ENCODE measurements at regions not wholly inside any gene's neighbourhood (a gene's known extent, or its start where the extent isn't known, plus 50 kb on each side); places are given as distances from the start of the nearest gene placed in this dataset.

DNA sequence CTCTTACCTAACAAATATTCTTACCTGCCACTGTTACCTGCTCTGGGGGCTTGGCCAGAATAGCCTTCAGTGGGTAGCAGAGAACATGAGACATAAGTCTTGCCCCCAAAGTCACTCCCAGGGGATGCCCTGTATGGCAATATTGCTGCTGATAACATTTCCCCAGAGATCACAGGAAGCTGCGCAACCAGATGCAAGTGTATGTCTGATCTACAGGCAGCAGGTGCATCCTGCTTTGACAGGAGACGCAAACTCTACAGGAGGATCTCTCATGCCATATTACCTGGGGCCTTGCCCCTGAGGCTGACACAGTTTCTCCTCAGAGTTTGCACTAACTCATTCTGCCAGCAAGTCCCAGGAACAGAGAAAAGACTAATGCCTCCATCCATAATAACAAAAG lies 174.4 kb upstream of the LPP start:
- no peak for DNase-seq

- no peak for DNase-seq
These were observed 173.1 kb upstream of the LPP start for GRCh38 chr3:187980861-187981260.

DNA sequence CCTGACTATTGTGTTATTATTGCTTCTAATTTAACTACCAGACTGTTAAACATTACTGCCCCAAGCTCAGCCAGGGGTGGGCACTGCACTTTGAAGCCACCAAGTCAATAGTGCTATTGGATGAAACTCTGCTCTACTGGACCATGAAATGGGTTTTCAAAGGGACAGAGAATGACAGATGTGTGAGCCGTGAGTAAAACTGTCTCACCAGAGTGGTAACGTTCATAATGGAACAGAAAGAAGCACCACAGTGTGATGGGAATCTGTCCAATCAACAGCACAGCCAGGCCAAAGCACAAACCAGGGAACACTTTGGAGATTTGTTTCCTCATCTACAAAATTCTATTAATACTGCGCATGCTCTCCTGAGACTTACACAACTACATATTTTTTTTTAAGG lies 171.8 kb upstream of the LPP start:
- DNase-seq: no peak

DNA sequence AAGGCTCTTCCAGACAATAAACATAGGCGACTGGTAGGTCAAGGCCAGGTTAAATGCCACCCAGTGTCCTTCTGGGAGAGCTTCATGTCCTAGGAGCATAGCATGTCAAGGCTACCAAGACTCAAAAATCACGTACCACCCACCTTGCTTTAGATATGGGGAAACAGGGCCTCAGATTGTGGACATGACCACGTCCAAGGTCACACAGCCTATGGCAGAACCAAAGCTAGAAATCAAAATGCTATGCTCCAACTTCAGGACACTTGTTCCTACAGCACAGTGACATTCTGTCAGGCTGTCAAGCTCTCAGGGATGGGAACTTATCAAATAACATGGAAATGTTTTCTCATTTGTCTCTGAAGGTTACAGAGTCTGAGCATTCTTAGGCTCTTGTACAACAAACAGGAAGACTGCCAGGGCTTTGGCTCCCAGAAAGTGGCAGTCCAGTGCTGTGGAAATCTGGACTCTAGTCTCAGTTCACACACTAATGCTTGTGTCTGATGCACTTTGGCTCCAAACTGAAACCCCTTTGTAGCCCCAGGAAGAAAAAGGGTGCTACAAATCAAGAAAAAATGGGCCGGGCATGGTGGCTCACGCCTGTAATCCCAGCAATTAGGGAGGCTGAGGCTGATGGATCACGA lies 170.4 kb upstream of the LPP start:
- DNase-seq: no peak

DNA sequence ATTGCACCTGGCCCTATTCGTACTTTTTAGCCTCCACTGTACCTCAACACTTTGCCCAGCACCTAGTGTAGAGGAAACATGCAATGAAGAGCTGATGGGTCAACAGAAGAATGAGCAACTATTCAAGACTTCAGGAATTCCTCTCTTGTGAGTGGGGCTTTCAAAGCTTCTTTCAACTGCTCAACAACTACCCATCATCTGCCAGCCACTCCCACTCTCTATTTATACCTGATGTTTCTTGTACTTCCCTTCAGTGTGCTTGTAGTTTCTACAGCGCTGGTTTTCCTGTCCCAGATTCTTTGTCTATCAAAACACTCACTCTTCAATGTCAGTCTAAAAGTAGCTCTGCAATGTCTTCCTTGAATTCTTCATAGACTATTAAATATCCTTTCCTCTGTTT lies 168.3 kb upstream of the LPP start:
- DNase-seq: no peak

DNA sequence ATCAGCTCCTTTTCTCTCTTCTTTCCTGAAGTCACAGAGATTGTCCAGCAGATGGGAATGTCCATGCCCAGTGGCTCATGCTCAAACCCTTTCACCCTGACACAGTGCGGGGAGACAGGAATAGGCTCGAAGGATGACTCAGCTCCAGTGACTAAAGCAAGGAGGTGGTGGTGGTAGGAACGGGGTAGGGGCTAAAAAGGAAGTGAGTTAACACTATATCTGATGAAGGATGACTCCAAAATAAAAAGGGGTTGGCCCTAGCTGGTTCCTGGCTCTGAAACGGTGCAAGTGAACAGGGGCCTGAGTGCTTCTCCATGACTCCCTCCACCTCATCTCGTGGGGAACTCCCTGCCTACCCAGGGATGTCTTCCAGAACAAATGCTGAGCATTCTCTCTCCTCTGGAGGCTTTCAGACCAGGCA lies 167.4 kb upstream of the LPP start:
- peak; percentile 54 for DNase-seq

DNA sequence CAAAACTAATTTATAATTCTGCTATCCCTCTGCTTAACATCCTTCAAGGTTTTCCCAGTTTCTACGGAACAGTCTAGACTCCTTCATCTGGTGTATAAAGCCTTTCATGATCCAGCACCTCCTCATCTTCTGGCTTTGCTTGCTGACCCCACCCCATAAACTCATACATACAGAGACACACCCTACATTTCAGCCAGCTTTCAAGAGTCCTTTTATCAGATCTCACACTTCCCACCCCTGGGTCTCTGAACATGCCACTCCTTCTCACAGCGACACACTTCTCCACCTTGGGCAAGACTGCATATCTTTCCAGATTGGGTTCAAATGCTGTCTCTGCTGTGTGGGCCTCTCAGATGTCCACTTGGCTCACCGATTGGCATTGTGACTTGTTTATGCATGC lies 166.8 kb upstream of the LPP start:
- no peak for DNase-seq

GRCh38 chr3:187987924-187988323 lies 166.0 kb upstream of the LPP start:
- peak; percentile 74 for DNase-seq

DNA sequence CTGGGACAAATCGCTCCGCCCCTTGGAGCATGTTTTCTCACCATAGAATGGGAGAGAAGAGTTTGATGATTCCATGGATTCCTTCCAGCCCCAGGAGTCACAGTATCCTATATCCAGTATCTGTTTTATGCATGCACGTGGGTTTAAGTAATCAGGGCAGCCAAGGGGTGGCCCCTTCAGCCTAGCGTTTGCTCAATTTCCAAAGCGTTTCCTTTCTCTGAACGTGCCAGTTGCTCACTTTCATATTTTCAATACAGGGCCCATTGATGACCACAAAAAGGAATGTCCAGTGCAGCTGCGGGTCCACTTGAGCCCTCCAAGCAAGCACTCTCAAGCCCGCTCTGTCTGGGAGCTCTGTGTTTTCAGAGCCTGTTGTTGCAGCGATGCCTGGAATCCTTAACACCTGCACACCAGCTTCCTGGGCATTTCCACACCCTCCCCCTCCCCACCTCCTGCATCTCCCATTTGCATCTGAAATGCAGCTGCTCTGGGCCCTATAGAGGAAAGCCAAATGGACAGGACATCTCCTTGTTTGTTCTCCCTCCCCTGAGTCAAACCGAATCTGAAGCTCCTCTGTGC lies 164.3 kb upstream of the LPP start:
- DNase-seq: no peak

GRCh38 chr3:187992609-187993008 lies 161.3 kb upstream of the LPP start:
- DNase-seq: no peak

DNA sequence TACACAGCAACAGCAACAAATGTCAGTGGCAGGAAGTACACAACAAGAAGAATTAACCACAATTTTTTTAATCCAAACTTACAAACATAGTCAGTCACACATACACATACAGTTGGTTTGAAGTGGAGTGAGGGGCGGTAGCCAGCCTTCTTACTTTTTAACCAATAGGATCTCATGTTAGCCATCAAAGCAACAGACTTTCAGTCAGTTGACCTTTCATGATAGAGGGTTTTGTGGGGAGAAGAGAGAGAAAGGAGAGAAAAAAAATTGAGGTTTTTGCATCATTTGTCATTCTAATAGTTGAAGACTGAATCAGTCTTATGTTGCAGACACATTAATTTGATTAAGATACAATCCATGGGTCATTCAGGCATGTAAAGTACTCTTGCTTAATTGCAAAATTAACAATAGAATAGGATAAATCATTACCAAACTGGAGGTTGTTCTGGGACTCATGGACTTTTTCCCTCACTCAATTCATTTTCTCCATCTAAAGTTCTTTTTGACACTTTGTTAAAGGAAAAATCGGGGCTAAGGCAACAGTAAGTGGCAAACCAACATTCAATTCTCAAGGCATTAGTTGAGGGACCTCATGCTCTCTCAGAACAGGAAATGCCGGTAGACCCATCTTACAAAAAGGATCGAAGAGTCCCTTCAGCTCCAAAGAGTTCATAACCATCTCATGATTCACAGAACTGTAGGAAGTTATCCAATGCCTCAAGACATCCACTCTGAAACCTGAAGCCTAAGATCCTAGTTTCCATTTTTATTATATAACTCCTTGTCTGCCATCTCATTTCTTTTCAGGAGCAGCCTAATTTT lies 159.5 kb upstream of the LPP start:
- no peak for DNase-seq

- no peak for DNase-seq
These were observed 158.9 kb upstream of the LPP start for GRCh38 chr3:187995043-187995400.

GRCh38 chr3:187995667-187996066 lies 158.3 kb upstream of the LPP start:
- no peak for DNase-seq

GRCh38 chr3:187996609-187997008 lies 157.3 kb upstream of the LPP start:
- DNase-seq: no peak

DNA sequence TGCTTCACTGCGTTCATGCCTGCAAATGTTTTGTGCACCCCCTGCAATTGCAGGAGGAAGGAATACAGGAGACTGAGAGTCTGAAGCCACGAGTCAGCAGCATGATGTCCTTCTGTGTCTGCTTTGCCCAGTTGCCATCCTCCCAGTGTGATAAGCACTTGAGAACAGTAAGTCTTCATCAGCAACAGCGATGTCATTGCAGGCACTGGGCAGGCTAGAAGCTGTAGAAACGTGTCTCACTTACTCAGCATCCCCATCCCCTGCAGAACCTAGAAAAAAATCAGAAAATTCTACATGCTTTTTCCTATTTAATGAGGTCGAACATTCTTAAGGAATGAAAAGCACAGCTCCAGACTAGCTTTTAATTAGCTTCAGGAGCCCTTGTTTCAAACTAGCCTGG lies 156.5 kb upstream of the LPP start:
- no peak for DNase-seq

DNA sequence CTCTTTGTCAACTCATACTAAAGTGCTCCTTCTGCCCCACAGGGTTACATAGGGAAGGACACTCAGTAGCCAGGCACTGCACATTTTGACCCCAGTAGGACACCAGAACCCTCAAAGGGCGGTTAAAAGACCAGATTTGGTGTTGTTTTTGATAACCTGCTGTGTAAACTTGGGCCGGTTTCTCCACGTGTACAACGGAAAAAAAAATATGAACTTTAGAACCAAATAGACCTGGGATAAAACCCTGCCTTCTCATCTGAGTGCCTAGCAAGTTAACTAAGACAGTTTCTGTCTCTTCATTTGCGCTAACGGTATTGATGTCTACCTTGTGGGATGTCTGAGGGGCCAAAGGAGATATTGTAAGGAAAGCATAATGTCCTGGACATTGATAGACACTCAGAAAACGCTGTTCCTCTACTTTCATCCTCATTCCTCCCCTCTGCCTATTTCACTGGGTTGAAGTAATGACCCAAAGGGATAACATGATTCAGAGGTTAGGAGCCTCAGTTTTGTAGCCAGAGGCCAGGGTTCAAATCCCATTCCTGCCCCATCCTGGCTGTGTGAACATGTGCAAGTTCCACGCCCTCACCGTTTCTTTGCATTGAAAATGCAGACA lies 155.9 kb upstream of the LPP start:
- DNase-seq: no peak

- no peak for DNase-seq
These were observed 155.3 kb upstream of the LPP start for GRCh38 chr3:187998611-187999010.

DNA sequence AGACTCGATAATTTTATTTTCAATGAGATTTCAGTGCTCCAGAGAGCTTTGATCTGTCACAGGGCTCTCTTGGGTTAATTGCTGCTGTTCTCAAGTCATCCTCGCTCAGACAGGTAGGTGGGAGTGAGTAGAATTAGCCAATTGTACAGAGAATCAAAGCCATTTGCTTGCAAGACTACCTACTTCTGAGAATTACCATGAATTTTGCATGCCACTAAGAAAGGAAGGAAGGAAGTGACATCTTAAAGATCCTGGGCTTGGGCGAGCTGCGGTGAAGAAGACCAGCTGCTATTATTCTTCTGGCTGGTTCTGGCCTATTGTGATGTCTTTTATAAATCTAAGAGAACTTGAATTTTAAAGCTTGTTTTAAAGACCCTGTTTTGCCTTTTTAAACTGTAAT lies 154.1 kb upstream of the LPP start:
- peak; percentile 31 for DNase-seq

- no peak for DNase-seq
These were observed 153.5 kb upstream of the LPP start for GRCh38 chr3:188000361-188000861.

- DNase-seq: no peak
These were observed 152.9 kb upstream of the LPP start for GRCh38 chr3:188001093-188001492.

- no peak for DNase-seq
These were observed 152.0 kb upstream of the LPP start for GRCh38 chr3:188001926-188002325.

- DNase-seq: no peak
These were observed 151.3 kb upstream of the LPP start for GRCh38 chr3:188002626-188003138.
